ENCODE measurements at regions not wholly inside any gene's neighbourhood (a gene's known extent, or its start where the extent isn't known, plus 50 kb on each side); places are given as distances from the start of the nearest gene placed in this dataset.

GRCh38 chr15:35725353-35725752 is 179.4 kb upstream of the DPH6 start:
- DNase-seq (ENCODE audit: low read depth), result no peak

DNA sequence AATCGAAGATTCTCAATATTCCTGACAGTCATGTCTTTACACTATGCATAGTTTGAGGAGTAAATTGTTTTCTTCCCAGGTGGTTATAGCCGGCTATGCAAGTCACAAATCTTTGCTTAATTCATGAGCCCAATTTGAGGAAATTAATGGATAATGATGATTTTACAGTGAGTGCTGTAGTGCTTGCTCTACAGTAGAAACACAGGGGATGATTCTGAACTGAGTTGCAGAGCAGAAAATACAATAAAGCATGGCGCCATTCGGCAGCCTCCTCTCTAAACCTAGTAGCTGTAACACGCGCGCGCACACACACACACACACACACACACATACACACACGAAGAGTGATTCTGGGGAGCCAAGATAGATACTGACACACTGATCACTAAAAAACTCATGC is 181.7 kb upstream of the DPH6 start:
- DNase-seq (ENCODE audit: low read depth), result no peak

DNA sequence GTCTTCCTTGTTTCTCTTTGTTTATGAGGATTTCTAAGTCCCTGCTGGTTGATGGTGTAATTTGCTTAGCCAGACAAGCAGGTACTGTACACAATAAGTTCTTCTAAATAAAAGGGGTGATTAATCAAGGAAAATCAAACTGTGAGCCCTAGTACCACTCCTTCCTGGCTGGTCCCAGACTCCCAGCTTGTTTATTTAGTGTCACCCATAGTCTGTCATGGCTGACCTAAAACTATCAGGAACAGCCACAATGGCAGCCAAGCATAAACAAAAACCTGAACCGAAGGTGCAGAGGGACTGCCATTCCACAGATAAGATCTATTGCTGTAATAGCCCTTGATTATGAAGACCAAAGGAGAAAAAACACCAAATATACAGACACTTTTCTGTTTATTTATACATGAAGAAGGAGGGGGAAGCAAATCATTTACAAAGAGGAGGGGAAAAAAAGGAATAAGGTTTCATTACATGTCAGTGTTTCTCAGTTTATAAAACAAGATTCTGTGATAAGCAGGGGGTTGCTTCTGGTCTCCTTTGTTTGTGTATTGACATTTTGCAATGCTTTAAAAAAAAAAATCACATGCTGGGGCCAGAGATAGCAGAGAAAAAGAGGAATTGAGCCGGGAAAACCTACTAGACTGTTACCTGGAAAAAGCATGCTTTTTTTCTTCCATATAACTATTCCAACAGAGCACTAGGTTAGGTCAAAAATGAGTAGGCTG is 182.4 kb upstream of the DPH6 start:
- DNase-seq (ENCODE audit: low read depth), result no peak

GRCh38 chr15:35736150-35736549 is 190.2 kb upstream of the DPH6 start:
- DNase-seq (ENCODE audit: low read depth), result no peak

- no peak for DNase-seq (ENCODE audit: low read depth)
These were observed 191.5 kb upstream of the DPH6 start for GRCh38 chr15:35737441-35737840.

- DNase-seq (ENCODE audit: low read depth), result no peak
These were observed 192.4 kb upstream of the DPH6 start for GRCh38 chr15:35738370-35738769.

DNA sequence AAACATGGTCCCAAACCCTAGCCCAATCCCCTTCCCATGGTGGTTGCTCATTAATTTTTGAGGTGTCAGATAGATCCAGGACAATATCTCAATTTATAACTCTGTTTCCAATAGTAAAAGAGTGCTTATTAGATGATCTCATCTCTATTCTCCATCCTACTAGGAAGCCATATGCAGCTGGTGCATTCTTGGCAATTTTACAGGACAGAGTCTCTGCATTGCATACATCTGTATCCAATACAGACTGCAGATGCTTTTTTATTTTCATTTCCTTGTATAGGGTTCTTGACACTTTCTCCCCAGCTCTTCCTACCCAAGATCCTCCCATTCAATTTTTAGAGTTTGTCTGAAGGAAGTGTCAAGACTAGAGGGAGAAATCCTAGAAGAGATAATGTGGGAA is 194.8 kb upstream of the DPH6 start:
- no peak for DNase-seq (ENCODE audit: low read depth)

- DNase-seq (ENCODE audit: low read depth), result no peak
These were observed 195.4 kb upstream of the DPH6 start for GRCh38 chr15:35741395-35741794.

GRCh38 chr15:35741881-35742280 is 195.9 kb upstream of the DPH6 start:
- no peak for DNase-seq (ENCODE audit: low read depth)

DNA sequence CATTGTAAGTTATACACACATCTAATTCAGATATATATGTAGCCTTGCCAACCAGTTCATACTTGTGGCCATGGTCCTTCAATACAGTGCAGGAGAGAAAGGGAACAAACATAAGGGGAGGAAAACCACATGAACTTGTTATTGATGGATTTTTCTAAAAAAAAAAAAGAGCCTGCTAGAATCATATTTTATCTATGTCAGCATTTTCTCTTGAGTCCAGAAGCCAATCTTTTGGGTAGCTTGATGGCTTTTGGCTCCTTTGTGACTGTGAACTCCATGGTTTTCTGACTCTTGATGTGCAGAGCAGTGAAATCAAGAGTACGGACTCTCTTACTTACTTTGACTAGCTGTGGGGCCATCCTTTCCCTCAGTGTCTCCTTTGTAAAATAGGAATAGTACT is 197.4 kb upstream of the DPH6 start:
- no peak for DNase-seq (ENCODE audit: low read depth)

GRCh38 chr15:35746121-35746520 is 200.2 kb upstream of the DPH6 start:
- DNase-seq (ENCODE audit: low read depth), result no peak

DNA sequence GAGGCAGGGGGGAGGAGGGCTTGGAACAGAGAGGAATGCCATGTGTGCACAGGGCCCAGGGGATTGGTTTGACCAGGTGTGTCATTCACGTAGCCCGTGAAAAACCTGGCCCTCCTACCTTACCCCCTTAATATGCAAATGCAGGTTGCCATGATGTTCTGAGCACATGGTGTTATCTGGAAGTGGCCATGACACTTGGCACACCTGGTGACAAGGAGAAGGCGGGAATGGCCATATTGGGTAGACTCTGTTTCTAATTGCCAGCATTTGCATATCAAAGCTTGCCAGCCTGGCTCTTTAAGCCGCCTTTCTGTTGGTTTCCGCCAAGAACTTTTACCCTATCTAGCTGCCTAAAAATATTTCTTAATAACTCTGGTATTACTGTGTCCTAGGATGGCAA is 202.1 kb upstream of the DPH6 start:
- DNase-seq (ENCODE audit: low read depth), result no peak

GRCh38 chr15:35750051-35750450 is 204.1 kb upstream of the DPH6 start:
- DNase-seq (ENCODE audit: low read depth), result no peak

- peak; percentile 20 for DNase-seq (ENCODE audit: low read depth)
These were observed 205.6 kb upstream of the DPH6 start for GRCh38 chr15:35751413-35752133.

DNA sequence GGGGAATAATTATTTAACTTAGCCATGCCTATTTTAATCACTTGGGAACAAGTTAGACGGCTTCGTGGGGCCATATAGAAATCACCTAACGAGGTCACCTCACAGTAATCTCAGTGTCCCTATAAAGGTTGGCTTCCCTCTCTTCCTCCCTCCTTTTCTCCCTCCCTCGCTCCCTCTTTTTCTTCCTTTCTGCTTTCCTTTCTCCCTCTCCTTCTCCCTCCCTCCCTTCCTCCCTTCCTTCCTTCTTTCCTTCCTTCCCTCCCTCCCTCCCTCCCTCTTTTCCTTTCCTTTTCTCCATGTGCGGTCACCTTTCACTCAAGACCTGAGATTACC is 206.1 kb upstream of the DPH6 start:
- DNase-seq (ENCODE audit: low read depth), result no peak

- no peak for DNase-seq (ENCODE audit: low read depth)
These were observed 207.5 kb upstream of the DPH6 start for GRCh38 chr15:35753486-35753885.

GRCh38 chr15:35755237-35755802 is 209.4 kb upstream of the DPH6 start:
- no peak for DNase-seq (ENCODE audit: low read depth)

- no peak for DNase-seq (ENCODE audit: low read depth)
These were observed 210.7 kb upstream of the DPH6 start for GRCh38 chr15:35756623-35757022.

DNA sequence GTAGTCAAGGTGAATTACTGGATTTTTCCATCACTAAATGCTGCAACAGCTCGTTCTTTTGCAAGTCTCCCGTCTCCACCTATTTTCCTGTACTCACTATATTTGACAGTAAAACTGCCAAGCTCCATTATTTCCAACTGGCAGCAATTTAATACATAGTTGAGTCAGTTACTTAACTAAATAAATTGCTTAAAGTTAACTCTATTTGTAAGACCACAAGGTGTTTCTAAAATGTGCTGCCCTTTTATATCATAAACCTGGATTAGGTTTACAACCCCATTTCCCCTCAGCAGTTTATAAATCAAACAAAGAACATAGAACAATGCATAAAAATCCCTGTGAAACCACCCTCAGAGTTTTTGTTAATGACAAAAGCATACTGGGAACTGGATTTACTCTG is 211.4 kb upstream of the DPH6 start:
- DNase-seq (ENCODE audit: low read depth), result no peak

GRCh38 chr15:35757765-35758164 is 211.8 kb upstream of the DPH6 start:
- DNase-seq (ENCODE audit: low read depth), result no peak

- no peak for DNase-seq (ENCODE audit: low read depth)
These were observed 218.9 kb upstream of the DPH6 start for GRCh38 chr15:35764661-35765519.

DNA sequence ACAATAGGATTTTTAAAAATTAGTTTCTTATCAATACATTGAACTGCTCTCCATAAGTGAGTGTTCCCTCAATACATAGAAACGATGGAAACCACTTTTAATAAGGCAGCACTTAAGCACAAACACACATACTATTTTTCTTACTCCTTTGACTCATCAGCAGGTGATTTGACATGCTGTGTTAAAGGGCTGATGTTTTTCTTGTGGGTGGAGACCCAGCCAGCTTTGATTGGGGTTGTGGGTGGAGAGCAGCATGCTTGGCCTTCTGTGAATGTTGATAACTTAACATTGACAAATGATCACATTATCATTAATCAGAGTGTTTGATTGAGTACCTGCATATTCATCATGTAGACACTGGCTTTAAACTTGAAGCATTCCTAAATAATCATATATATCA is 223.0 kb upstream of the DPH6 start:
- no peak for DNase-seq (ENCODE audit: low read depth)

GRCh38 chr15:35769656-35770055 is 223.7 kb upstream of the DPH6 start:
- no peak for DNase-seq (ENCODE audit: low read depth)
